GM12872 (cell line): ENCODE measurements at regions not wholly inside any gene's neighbourhood (a gene's known extent, or its start where the extent isn't known, plus 50 kb on each side); places are given as distances from the start of the nearest gene placed in this dataset.

Experiments used
- TF ChIP-seq, protein P1 (sequence below): IDR thresholded peaks from 3 replicates; pipeline ENCODE4 v1.5.1; 2011; ENCODE audit warnings: low read depth, mild to moderate bottlenecking, low read length, moderate library complexity; ENCODE audit not compliant: insufficient read depth

DNA sequence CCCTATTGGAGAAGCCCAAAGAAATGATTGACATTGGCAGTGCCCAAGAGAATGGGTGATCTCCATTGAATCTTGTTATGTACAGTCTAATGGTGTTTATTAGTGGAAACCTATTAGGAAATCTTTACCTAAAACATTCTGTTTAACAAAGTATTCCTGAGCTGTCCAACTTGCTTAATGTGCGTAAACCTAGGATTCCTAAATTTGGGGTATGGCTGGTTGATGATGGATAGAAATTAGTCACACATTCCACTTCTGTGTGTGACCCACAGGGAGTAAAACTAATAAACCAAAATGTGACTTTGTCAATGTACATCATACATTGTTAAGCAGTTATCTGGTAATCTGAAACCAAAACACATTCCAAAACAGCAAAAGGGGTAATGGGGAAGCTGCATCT is 761.3 kb downstream of the FSCB start:
- TF ChIP-seq, protein P1, sequence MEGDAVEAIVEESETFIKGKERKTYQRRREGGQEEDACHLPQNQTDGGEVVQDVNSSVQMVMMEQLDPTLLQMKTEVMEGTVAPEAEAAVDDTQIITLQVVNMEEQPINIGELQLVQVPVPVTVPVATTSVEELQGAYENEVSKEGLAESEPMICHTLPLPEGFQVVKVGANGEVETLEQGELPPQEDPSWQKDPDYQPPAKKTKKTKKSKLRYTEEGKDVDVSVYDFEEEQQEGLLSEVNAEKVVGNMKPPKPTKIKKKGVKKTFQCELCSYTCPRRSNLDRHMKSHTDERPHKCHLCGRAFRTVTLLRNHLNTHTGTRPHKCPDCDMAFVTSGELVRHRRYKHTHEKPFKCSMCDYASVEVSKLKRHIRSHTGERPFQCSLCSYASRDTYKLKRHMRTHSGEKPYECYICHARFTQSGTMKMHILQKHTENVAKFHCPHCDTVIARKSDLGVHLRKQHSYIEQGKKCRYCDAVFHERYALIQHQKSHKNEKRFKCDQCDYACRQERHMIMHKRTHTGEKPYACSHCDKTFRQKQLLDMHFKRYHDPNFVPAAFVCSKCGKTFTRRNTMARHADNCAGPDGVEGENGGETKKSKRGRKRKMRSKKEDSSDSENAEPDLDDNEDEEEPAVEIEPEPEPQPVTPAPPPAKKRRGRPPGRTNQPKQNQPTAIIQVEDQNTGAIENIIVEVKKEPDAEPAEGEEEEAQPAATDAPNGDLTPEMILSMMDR, result no peak

DNA sequence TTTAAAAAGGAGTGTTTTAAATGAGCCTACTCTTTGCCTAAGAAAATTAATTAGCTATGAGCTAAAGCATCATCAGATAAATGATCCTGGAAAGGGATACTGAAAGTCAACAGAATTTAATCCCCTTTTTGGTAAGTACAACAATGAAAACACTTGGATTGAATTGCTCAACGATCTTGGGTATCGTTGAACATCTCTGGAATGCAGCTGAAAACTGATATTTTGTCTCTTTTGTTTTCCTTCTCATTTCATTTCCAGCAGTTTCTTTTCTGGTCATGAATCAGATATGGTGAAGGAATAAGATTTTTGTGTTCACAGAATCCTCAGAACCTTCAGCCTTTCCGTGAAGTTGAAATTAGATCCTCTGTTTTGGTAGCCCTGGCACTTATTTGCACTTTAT is 771.2 kb downstream of the FSCB start:
- TF ChIP-seq, protein P1, result no peak

DNA sequence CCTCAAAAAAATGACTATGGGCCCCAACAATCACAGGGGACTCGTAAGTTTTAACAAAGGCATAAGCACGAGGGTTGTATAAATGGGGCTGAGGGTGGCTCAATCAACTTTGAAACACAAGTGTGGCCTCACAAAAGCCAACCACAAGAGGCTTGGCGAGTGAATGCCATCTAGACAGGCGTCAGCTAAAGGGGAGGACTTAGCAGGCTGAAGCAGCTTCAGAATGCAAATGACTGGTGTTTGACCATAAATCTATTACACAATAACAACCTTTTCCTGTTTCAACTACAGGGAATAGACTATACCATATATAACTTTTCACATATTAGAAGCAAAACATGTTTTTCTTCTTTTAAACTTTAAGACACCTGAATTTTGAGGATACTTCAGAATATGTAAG is 777.9 kb downstream of the FSCB start:
- TF ChIP-seq, protein P1, result no peak

DNA sequence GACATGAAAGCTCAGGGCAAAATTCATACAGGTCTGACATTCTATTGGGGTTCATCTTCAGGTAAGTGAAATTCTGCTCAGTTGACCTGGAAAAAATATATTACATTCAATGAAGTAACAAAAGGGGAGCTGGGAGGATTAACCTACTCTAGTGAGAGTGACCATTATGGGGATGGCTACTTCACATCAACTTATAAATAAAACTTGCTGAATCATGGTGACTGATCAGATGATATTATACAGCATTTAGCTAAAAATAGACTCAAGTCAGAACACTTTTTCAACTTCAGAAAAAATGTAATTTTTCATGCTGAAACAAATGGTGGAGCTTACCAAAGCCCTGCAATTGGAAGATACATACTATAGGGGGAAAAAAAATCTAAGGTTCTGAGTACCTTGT is 800.2 kb downstream of the FSCB start:
- TF ChIP-seq, protein P1, result no peak

DNA sequence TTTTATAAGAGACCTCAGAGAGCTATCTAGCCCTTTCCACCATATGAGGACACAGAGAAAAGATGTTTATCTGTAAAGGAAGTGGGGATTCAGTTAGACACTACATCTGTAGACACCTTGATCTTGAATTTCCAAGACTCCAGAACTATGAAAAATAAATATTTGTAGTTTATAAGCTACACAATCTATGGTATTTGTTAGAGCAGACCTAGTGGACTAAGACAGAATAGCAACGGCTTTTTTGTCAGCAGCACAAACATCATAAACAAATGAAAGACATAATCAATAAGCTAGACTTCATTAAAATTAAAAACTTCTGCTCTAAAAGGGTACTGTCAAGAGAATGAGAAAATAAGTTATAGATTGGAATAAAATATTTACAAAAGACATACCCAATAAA is 810.1 kb downstream of the FSCB start:
- TF ChIP-seq, protein P1, result no peak

DNA sequence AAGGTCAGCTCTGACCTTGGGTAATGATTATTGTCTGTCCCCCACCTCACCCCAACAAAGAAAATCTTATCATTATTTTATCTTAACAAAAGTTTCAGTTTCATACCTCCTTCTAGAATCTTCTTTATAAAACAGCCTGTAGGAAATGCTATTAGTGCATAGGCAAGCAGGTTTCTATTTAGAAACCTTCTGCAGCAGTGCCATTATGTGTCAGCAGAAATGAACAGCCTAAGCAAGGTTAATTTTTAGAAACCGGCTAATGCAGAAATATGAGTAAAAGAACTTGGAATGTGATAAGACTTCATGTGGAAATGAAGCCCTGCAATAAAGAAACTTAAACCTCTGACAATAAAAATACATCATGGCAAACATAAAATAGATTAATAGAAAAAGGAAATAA is 814.4 kb downstream of the FSCB start:
- TF ChIP-seq, protein P1, result no peak

DNA sequence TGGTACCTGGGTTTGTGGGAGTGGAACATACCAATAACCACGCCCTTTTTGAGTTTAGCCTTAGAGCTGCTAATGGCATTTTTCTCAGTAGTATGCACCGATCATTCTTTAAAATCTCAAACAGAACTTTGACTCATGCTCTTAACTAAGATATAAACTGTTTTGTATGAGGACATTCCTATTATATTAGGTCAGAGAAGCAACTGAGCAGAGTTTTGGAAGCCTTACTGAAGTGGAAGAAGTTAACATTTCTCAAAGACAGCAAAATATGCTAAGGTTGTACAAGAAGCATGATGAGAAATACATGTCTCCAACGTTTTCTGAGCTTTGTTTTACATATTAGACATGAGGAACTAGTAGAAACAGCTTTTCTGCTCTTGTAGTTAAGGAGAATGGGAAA is 819.2 kb downstream of the FSCB start:
- TF ChIP-seq, protein P1, result no peak

DNA sequence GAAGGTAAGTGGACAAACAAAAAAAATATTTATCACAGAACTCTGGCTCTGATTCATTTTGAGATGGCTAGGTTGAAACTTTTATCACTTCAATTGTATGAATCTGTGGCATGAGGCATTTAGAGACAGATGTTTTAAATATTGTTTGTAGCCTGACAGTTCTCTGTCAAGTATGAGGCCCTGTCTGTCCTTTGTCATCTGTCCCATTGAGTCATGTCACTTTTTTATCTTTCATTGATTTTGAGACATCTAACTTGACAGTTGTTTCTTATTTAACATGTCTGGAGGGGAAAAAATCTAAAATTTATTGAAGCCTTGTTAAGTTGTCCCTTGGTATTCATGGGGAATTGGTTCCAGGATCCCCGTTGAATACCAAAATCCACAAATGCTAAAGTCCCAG is 829.5 kb downstream of the FSCB start:
- TF ChIP-seq, protein P1, result no peak
